Ishikawa (cell line): ENCODE measurements at regions not wholly inside any gene's neighbourhood (a gene's known extent, or its start where the extent isn't known, plus 50 kb on each side); places are given as distances from the start of the nearest gene placed in this dataset.

ENCODE experiments used
- CEBPB ChIP-seq: IDR thresholded peaks from 2 replicates; pipeline ENCODE4 v1.6.1; 2012
- CREB1 ChIP-seq: IDR thresholded peaks from 2 replicates; pipeline ENCODE4 v1.6.1; 2012; ENCODE audit warnings: low read depth
- EGR1 ChIP-seq: IDR thresholded peaks from 2 replicates; pipeline ENCODE4 v1.6.1; 2012
- EP300 ChIP-seq: IDR thresholded peaks from 2 replicates; pipeline ENCODE4 v1.6.1; 2012; ENCODE audit warnings: borderline replicate concordance
- FOXM1 ChIP-seq: IDR thresholded peaks from 2 replicates; pipeline ENCODE4 v1.6.1; 2012; ENCODE audit warnings: low read depth, borderline replicate concordance
- MAX ChIP-seq: IDR thresholded peaks from 2 replicates; pipeline ENCODE4 v1.6.1; 2012
- NFIC ChIP-seq: IDR thresholded peaks from 2 replicates; pipeline ENCODE4 v1.6.1; 2012
- RAD21 ChIP-seq: IDR thresholded peaks from 2 replicates; pipeline ENCODE4 v1.6.1; 2012; ENCODE audit warnings: low read depth
- REST ChIP-seq: IDR thresholded peaks from 2 replicates; pipeline ENCODE4 v1.6.1; 2012; ENCODE audit warnings: low read depth, mild to moderate bottlenecking
- TAF1 ChIP-seq: IDR thresholded peaks from 2 replicates; pipeline ENCODE4 v1.6.1; 2012; ENCODE audit warnings: low read depth, mild to moderate bottlenecking
- TCF12 ChIP-seq: IDR thresholded peaks from 2 replicates; pipeline ENCODE4 v1.6.1; 2012; ENCODE audit warnings: low read depth
- TEAD4 ChIP-seq: IDR thresholded peaks from 2 replicates; pipeline ENCODE4 v1.6.1; 2012
- USF1 ChIP-seq: IDR thresholded peaks from 2 replicates; pipeline ENCODE4 v1.6.1; 2012
- YY1 ChIP-seq: IDR thresholded peaks from 2 replicates; pipeline ENCODE4 v1.6.1; 2012; ENCODE audit warnings: low read depth
- ZBTB7A ChIP-seq: IDR thresholded peaks from 2 replicates; pipeline ENCODE4 v1.6.1; 2012; ENCODE audit warnings: low read depth

GRCh38 chr4:73348185-73348584 lies 55.9 kb upstream of the ALB start:
- TF ChIP-seq CEBPB (no peak), USF1 (no peak), MAX (no peak), EGR1 (no peak), REST (no peak), TAF1 (no peak), TEAD4 (no peak), CREB1 (no peak), TCF12 (no peak)

- TF ChIP-seq NFIC, result no peak
These were observed 56.6 kb upstream of the ALB start for GRCh38 chr4:73347497-73347896.

GRCh38 chr4:73345399-73345975 lies 58.6 kb upstream of the ALB start:
- no peak for TF ChIP-seq REST

GRCh38 chr4:73344106-73344505 lies 60.0 kb upstream of the ALB start:
- TF ChIP-seq FOXM1, result no peak
- no peak for TF ChIP-seq RAD21
- no peak for TF ChIP-seq CREB1
- TF ChIP-seq MAX, result no peak
- TF ChIP-seq EP300, result no peak
- TF ChIP-seq CEBPB, result no peak
- TF ChIP-seq YY1, result no peak
- TF ChIP-seq ZBTB7A, result no peak
- TF ChIP-seq REST, result no peak
- no peak for TF ChIP-seq USF1
- TF ChIP-seq NFIC, result no peak
- TF ChIP-seq TCF12, result no peak
- TF ChIP-seq TAF1, result no peak
- no peak for TF ChIP-seq EGR1
- TF ChIP-seq TEAD4, result no peak

GRCh38 chr4:73343432-73343831 lies 60.7 kb upstream of the ALB start:
- no peak for TF ChIP-seq CREB1
- no peak for TF ChIP-seq NFIC
- no peak for TF ChIP-seq USF1
- no peak for TF ChIP-seq TEAD4
- TF ChIP-seq TAF1, result no peak
- no peak for TF ChIP-seq FOXM1
- TF ChIP-seq YY1, result no peak
- TF ChIP-seq RAD21, result no peak
- no peak for TF ChIP-seq TCF12
- no peak for TF ChIP-seq EGR1
- no peak for TF ChIP-seq EP300
- TF ChIP-seq CEBPB, result no peak
